HEK293 (cell line): ENCODE measurements at regions not wholly inside any gene's neighbourhood (a gene's known extent, or its start where the extent isn't known, plus 50 kb on each side); places are given as distances from the start of the nearest gene placed in this dataset.

Source experiments
- CTCF ChIA-PET: fragments of 350-600 bp; formaldehyde crosslinking; extraction: SDS; loops from one replicate; lab custom pipeline; 2021; ENCODE audit warnings: antibody characterized with exemption; lab: Yijun Ruan, JAX
- POLR2A ChIA-PET: fragments of 300-600 bp; formaldehyde crosslinking; extraction: SDS; loops from one replicate; lab custom pipeline; 2020; ENCODE audit warnings: antibody characterized with exemption, inconsistent platforms; lab: Yijun Ruan, JAX
- H3K27ac ChIP-seq: fragments of 200-500 bp; sonication (Bioruptor generic); 2 replicates; pipeline ENCODE4 v1.5.1; 2014; ENCODE audit warnings: low read depth, low read length, control low read depth, inconsistent platforms; ENCODE audit errors: extremely low read depth
- H3K36me3 ChIP-seq, 2 experiments: fragments of 200-500 bp in 1 of 2; sonication (Bioruptor generic) in 1 of 2; 1 replicate in 1 of 2; 2 replicates in 1 of 2; pipeline ENCODE4 v1.5.1; 2014 to 2017; ENCODE audit warnings: inconsistent platforms in 2 of 2, low read length in 2 of 2; ENCODE audit not compliant: control insufficient read depth in 2 of 2, insufficient read depth in 1 of 2
- H3K4me1 ChIP-seq: fragments of 200-500 bp; sonication (Bioruptor generic); 2 replicates; pipeline ENCODE4 v1.5.1; 2014; ENCODE audit warnings: mild to moderate bottlenecking, low read length, inconsistent platforms; ENCODE audit not compliant: control insufficient read depth, insufficient read depth
- H3K4me3 ChIP-seq: 2 replicates; pipeline ENCODE4 v1.5.1; 2011; ENCODE audit warnings: low read depth, mild to moderate bottlenecking, control low read depth, low read length, moderate library complexity
- H3K9me3 ChIP-seq: fragments of 200-500 bp; sonication (Bioruptor generic); 2 replicates; pipeline ENCODE4 v1.5.1; 2014; ENCODE audit warnings: low read depth, low read length, inconsistent platforms; ENCODE audit not compliant: control insufficient read depth, insufficient read depth
- CTCF ChIP-seq: fragments of 450-650 bp; formaldehyde crosslinking; IDR thresholded peaks from 2 replicates; pipeline ENCODE4 v1.5.1; 2016; ENCODE audit warnings: missing biosample characterization, missing genetic modification characterization
- HOXC10 ChIP-seq: sonication (generic); formaldehyde crosslinking; IDR thresholded peaks from 2 replicates; pipeline ENCODE4 v1.8.1; 2023; ENCODE audit warnings: mild to moderate bottlenecking, missing genetic modification reagents
- KLF8 ChIP-seq: fragments of 450-650 bp; formaldehyde crosslinking; IDR thresholded peaks from 2 replicates; pipeline ENCODE4 v1.5.1; 2016; ENCODE audit warnings: missing biosample characterization, missing genetic modification characterization
- MEIS1 ChIP-seq: sonication (generic); formaldehyde crosslinking; IDR thresholded peaks from 2 replicates; pipeline ENCODE4 v1.8.1; 2022; ENCODE audit warnings: missing genetic modification reagents, mild to moderate bottlenecking, borderline replicate concordance
- OSR2 ChIP-seq: fragments of 450-650 bp; formaldehyde crosslinking; IDR thresholded peaks from 2 replicates; pipeline ENCODE4 v1.5.1; 2016; ENCODE audit warnings: missing biosample characterization, missing genetic modification characterization
- YY1 ChIP-seq: fragments of 450-650 bp; formaldehyde crosslinking; IDR thresholded peaks from 2 replicates; pipeline ENCODE4 v1.5.1; 2018; ENCODE audit warnings: missing biosample characterization, missing genetic modification characterization
- YY2 ChIP-seq: fragments of 450-650 bp; formaldehyde crosslinking; IDR thresholded peaks from 2 replicates; pipeline ENCODE4 v1.5.1; 2016; ENCODE audit warnings: missing biosample characterization, missing genetic modification characterization
- ZBTB8A ChIP-seq: fragments of 450-650 bp; formaldehyde crosslinking; IDR thresholded peaks from 2 replicates; pipeline ENCODE4 v1.5.1; 2016; ENCODE audit warnings: missing biosample characterization, missing genetic modification characterization
- ZEB2 ChIP-seq: fragments of 450-650 bp; formaldehyde crosslinking; IDR thresholded peaks from 2 replicates; pipeline ENCODE4 v1.5.1; 2016; ENCODE audit warnings: missing biosample characterization, missing genetic modification characterization
- ZNF10 ChIP-seq: fragments of 450-650 bp; formaldehyde crosslinking; IDR thresholded peaks from 2 replicates; pipeline ENCODE4 v1.5.1; 2017; ENCODE audit warnings: missing biosample characterization, missing genetic modification characterization
- ZNF114 ChIP-seq: fragments of 450-650 bp; formaldehyde crosslinking; IDR thresholded peaks from 2 replicates; pipeline ENCODE4 v1.5.0; 2017; ENCODE audit warnings: missing biosample characterization, missing genetic modification characterization
- ZNF223 ChIP-seq: fragments of 450-650 bp; formaldehyde crosslinking; IDR thresholded peaks from 2 replicates; pipeline ENCODE4 v1.5.1; 2016; ENCODE audit warnings: missing biosample characterization, missing genetic modification characterization
- ZNF398 ChIP-seq: fragments of 450-650 bp; formaldehyde crosslinking; IDR thresholded peaks from 2 replicates; pipeline ENCODE4 v1.5.1; 2017; ENCODE audit warnings: missing biosample characterization, missing genetic modification characterization
- ZNF423 ChIP-seq: fragments of 450-650 bp; formaldehyde crosslinking; IDR thresholded peaks from 2 replicates; pipeline ENCODE4 v1.5.1; 2016; ENCODE audit warnings: missing biosample characterization, missing genetic modification characterization
- ZNF48 ChIP-seq: fragments of 450-650 bp; formaldehyde crosslinking; IDR thresholded peaks from 2 replicates; pipeline ENCODE4 v1.5.1; 2016; ENCODE audit warnings: missing biosample characterization, missing genetic modification characterization
- ZNF518A ChIP-seq: fragments of 450-650 bp; formaldehyde crosslinking; conservative IDR thresholded peaks from 2 replicates; pipeline ENCODE4 v1.5.1; 2016; ENCODE audit warnings: low read depth, missing biosample characterization, missing genetic modification characterization
- ZSCAN16 ChIP-seq: fragments of 450-650 bp; formaldehyde crosslinking; IDR thresholded peaks from 2 replicates; pipeline ENCODE4 v1.5.1; 2016; ENCODE audit warnings: missing biosample characterization, missing genetic modification characterization
- TF ChIP-seq, protein P1 (sequence below): fragments of 450-650 bp; formaldehyde crosslinking; IDR thresholded peaks from 2 replicates; pipeline ENCODE4 v1.5.1; 2016; ENCODE audit warnings: missing biosample characterization, missing genetic modification characterization, borderline replicate concordance
- TF ChIP-seq, protein P2 (sequence below): fragments of 450-650 bp; formaldehyde crosslinking; IDR thresholded peaks from 2 replicates; pipeline ENCODE4 v1.5.1; 2017; ENCODE audit warnings: missing biosample characterization, missing genetic modification characterization

GRCh38 chr6:165229216-165229615, 80.2 kb downstream of the C6orf118 start:
- TF ChIP-seq ZNF518A (tag by site-specific recombination) = no peak
- TF ChIP-seq, protein P1, sequence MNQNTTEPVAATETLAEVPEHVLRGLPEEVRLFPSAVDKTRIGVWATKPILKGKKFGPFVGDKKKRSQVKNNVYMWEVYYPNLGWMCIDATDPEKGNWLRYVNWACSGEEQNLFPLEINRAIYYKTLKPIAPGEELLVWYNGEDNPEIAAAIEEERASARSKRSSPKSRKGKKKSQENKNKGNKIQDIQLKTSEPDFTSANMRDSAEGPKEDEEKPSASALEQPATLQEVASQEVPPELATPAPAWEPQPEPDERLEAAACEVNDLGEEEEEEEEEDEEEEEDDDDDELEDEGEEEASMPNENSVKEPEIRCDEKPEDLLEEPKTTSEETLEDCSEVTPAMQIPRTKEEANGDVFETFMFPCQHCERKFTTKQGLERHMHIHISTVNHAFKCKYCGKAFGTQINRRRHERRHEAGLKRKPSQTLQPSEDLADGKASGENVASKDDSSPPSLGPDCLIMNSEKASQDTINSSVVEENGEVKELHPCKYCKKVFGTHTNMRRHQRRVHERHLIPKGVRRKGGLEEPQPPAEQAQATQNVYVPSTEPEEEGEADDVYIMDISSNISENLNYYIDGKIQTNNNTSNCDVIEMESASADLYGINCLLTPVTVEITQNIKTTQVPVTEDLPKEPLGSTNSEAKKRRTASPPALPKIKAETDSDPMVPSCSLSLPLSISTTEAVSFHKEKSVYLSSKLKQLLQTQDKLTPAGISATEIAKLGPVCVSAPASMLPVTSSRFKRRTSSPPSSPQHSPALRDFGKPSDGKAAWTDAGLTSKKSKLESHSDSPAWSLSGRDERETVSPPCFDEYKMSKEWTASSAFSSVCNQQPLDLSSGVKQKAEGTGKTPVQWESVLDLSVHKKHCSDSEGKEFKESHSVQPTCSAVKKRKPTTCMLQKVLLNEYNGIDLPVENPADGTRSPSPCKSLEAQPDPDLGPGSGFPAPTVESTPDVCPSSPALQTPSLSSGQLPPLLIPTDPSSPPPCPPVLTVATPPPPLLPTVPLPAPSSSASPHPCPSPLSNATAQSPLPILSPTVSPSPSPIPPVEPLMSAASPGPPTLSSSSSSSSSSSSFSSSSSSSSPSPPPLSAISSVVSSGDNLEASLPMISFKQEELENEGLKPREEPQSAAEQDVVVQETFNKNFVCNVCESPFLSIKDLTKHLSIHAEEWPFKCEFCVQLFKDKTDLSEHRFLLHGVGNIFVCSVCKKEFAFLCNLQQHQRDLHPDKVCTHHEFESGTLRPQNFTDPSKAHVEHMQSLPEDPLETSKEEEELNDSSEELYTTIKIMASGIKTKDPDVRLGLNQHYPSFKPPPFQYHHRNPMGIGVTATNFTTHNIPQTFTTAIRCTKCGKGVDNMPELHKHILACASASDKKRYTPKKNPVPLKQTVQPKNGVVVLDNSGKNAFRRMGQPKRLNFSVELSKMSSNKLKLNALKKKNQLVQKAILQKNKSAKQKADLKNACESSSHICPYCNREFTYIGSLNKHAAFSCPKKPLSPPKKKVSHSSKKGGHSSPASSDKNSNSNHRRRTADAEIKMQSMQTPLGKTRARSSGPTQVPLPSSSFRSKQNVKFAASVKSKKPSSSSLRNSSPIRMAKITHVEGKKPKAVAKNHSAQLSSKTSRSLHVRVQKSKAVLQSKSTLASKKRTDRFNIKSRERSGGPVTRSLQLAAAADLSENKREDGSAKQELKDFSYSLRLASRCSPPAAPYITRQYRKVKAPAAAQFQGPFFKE (tag by site-specific recombination) = no peak
- no peak for TF ChIP-seq YY1
- TF ChIP-seq ZNF223 (tag by site-specific recombination) = no peak
- Histone ChIP-seq H3K27ac (no peak overlapping the region), H3K36me3 (no peaks in the 10 kb centered on the region), H3K4me3 (no peak overlapping the region), H3K4me1 (no peaks in the 10 kb centered on the region), H3K9me3 (no peaks in the 10 kb centered on the region)
- POLR2A ChIA-PET = no interaction called here
- CTCF ChIA-PET = no interaction called here

GRCh38 chr6:165227644-165228329, 81.6 kb downstream of the C6orf118 start:
- CTCF ChIA-PET = interaction anchor here (0.6 kb wide), 1 partner anchor 52 kb away, joined by 3 read pairs; no protein-coding TSS in a partner anchor
- Histone ChIP-seq H3K4me3 (no peak overlapping the region), H3K27ac (no peak overlapping the region), H3K4me1 (no peaks in the 10 kb centered on the region), H3K36me3 (no peaks in the 10 kb centered on the region), H3K9me3 (no peaks in the 10 kb centered on the region)
- POLR2A ChIA-PET = no interaction called here
- TF ChIP-seq ZNF48 (no peak), HOXC10 (CRISPR knock-in tag) (no peak), ZBTB8A (tag by site-specific recombination) (no peak), ZNF10 (tag by site-specific recombination) (no peak), ZSCAN16 (tag by site-specific recombination) (no peak), ZNF114 (no peak), MEIS1 (CRISPR knock-in tag) (no peak), YY2 (tag by site-specific recombination) (no peak), CTCF (tag by site-specific recombination) (no peak), ZEB2 (tag by site-specific recombination) (no peak), OSR2 (tag by site-specific recombination) (no peak), ZNF423 (no peak), KLF8 (tag by site-specific recombination) (no peak), ZNF398 (tag by site-specific recombination) (no peak)
- TF ChIP-seq, protein P2, sequence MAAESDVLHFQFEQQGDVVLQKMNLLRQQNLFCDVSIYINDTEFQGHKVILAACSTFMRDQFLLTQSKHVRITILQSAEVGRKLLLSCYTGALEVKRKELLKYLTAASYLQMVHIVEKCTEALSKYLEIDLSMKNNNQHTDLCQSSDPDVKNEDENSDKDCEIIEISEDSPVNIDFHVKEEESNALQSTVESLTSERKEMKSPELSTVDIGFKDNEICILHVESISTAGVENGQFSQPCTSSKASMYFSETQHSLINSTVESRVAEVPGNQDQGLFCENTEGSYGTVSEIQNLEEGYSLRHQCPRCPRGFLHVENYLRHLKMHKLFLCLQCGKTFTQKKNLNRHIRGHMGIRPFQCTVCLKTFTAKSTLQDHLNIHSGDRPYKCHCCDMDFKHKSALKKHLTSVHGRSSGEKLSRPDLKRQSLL (tag by site-specific recombination) = no peak
